ENCODE measurements at regions not wholly inside any gene's neighbourhood (a gene's known extent, or its start where the extent isn't known, plus 50 kb on each side); places are given as distances from the start of the nearest gene placed in this dataset.

DNA sequence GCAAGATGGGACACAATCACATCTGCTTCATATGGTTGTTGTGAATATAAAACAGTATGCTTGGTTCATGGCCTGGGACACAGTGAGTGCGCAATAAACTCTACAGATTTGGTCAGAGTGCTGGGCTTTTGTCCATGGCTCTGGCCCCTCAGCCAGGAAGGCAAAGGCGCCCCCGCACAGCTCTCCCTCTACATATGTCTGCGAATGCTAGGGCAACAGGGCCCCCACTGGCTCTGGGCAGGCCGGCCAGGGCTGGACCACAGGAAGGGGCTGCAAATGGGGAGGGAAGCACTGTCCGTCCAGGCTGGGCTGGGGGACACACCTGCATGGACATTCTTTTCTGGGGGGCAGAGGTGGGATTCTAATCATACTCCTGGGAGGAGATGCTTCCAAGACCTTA lies 151.8 kb upstream of the MLN start (continued):
- TF ChIP-seq, protein P1, sequence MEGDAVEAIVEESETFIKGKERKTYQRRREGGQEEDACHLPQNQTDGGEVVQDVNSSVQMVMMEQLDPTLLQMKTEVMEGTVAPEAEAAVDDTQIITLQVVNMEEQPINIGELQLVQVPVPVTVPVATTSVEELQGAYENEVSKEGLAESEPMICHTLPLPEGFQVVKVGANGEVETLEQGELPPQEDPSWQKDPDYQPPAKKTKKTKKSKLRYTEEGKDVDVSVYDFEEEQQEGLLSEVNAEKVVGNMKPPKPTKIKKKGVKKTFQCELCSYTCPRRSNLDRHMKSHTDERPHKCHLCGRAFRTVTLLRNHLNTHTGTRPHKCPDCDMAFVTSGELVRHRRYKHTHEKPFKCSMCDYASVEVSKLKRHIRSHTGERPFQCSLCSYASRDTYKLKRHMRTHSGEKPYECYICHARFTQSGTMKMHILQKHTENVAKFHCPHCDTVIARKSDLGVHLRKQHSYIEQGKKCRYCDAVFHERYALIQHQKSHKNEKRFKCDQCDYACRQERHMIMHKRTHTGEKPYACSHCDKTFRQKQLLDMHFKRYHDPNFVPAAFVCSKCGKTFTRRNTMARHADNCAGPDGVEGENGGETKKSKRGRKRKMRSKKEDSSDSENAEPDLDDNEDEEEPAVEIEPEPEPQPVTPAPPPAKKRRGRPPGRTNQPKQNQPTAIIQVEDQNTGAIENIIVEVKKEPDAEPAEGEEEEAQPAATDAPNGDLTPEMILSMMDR (IDR thresholded peaks at IDR 0.05 in 2 of 3, conservative IDR thresholded peaks at IDR 0.05 in 1 of 3; ENCODE audit: control insufficient read depth in 2 of 3, extremely low read depth in 1 of 3, insufficient read depth in 1 of 3, low read depth in 3 of 3, low read length in 3 of 3): no peak
- no peak for TF ChIP-seq SRF (IDR thresholded peaks at IDR 0.05; ENCODE audit: low read depth in 2 of 2, low read length in 2 of 2)
- TF ChIP-seq RCOR1 (conservative IDR thresholded peaks at IDR 0.05; ENCODE audit: low read depth, low read length): no peak
- TF ChIP-seq YBX1 (IDR thresholded peaks at IDR 0.05): no peak

DNA sequence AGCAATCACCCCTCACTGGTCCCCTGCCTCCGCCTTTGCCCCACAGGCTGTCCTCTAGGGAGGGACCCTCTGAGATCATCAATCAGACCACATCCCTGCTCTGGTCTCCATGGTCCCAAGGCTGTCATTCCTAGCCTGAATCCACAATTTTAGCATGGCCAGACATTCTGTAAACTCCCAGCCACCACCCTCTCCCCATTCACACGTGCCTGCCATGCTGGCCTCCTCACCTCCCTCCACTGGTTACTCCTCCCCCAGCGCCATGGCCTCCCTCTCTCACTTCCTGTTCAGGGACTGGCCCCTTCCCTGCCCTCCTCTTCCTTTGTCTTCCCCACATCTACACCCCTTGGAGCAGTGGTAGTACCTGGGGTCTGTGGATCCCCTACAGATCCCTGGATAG lies 150.7 kb upstream of the MLN start:
- ChIA-PET CTCF (no interaction called here), POLR2A (no interaction called here), SMC1A (ENCODE audit: uncharacterized antibody, unreplicated experiment) (no interaction called here), RAD21 (ENCODE audit: unreplicated experiment) (no interaction called here)
- Histone ChIP-seq H4K20me1 (ENCODE audit: control insufficient read depth, insufficient read depth) (no peaks in the 10 kb centered on the region; the same call in 1 of the 2 replicates), H3K4me2 (ENCODE audit: control insufficient read depth, insufficient read depth) (no peak overlapping the region), H3K79me2 (ENCODE audit: control insufficient read depth, insufficient read depth, low read length) (no peaks in the 10 kb centered on the region), H3K36me3 (ENCODE audit: control insufficient read depth in 2 of 2, insufficient read depth in 2 of 2, low read length in 1 of 2) (no peaks in the 10 kb centered on the region), H3K4me3 (no peak overlapping the region), H3K27me3 (replicated peaks in 1 of 2; ENCODE audit: control insufficient read depth in 2 of 2, insufficient read depth in 2 of 2, low read length in 1 of 2) (no peaks in the 10 kb centered on the region; a peak in 2 of 4 replicates), H2AFZ (ENCODE audit: control insufficient read depth, low read depth, low read length) (no peak overlapping the region), H3K4me1 (ENCODE audit: control insufficient read depth, insufficient read depth, low read length) (no peaks in the 10 kb centered on the region), H3K27ac (ENCODE audit: control insufficient read depth, insufficient read depth) (no peak overlapping the region), H3K9ac (ENCODE audit: control insufficient read depth, insufficient read depth, low read length) (no peak overlapping the region), H3K9me3 (replicated peaks; ENCODE audit: control insufficient read depth, insufficient read depth, low read length) (no peaks in the 10 kb centered on the region)
- intact Hi-C loops (cut with micrococcal nuclease; ENCODE audit: unreplicated experiment) (no loop called here), in situ Hi-C loops (cut with MboI) (no loop called here)
- 9% methylated on average over 3 of the region's 3 CpGs for WGBS (ENCODE audit: insufficient coverage, insufficient replicate concordance, low lambda C conversion rate, missing lambda C conversion rate)
- BruUV-seq (replicated peaks): no TSS peak
- DNase-seq (ENCODE audit: low read depth, low spot score) (no peak), FAIRE-seq (no peak), ATAC-seq (no peak)
- no peak for TF ChIP-seq TAF1 (IDR thresholded peaks at IDR 0.05; ENCODE audit: borderline replicate concordance, low read depth, low read length)
- no peak for TF ChIP-seq WRNIP1 (IDR thresholded peaks at IDR 0.05; ENCODE audit: borderline replicate concordance, low read depth, low read length)
- TF ChIP-seq STAT3 (IDR thresholded peaks at IDR 0.05; ENCODE audit: low read depth, low read length): no peak
- TF ChIP-seq BCL11A (IDR thresholded peaks at IDR 0.05; ENCODE audit: low read depth, low read length): no peak
- no peak for TF ChIP-seq NR2C1 (IDR thresholded peaks at IDR 0.05)
- TF ChIP-seq SPI1 (IDR thresholded peaks at IDR 0.05; ENCODE audit: borderline replicate concordance, insufficient read depth, low read depth, low read length): peak; percentile 3; the same call in 1 of the 2 replicates
- TF ChIP-seq TCF12 (IDR thresholded peaks at IDR 0.05; ENCODE audit: low read depth, low read length): no peak
- TF ChIP-seq ZZZ3 (IDR thresholded peaks at IDR 0.05; ENCODE audit: control insufficient read depth, insufficient read length, low read depth): no peak
- TF ChIP-seq, protein P2, sequence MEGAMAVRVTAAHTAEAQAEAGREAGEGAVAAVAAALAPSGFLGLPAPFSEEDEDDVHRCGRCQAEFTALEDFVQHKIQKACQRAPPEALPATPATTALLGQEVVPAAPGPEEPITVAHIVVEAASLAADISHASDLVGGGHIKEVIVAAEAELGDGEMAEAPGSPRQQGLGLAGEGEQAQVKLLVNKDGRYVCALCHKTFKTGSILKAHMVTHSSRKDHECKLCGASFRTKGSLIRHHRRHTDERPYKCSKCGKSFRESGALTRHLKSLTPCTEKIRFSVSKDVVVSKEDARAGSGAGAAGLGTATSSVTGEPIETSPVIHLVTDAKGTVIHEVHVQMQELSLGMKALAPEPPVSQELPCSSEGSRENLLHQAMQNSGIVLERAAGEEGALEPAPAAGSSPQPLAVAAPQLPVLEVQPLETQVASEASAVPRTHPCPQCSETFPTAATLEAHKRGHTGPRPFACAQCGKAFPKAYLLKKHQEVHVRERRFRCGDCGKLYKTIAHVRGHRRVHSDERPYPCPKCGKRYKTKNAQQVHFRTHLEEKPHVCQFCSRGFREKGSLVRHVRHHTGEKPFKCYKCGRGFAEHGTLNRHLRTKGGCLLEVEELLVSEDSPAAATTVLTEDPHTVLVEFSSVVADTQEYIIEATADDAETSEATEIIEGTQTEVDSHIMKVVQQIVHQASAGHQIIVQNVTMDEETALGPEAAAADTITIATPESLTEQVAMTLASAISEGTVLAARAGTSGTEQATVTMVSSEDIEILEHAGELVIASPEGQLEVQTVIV (IDR thresholded peaks at IDR 0.05; ENCODE audit: borderline replicate concordance, partially characterized antibody): no peak
